ENCODE measurements at regions not wholly inside any gene's neighbourhood (a gene's known extent, or its start where the extent isn't known, plus 50 kb on each side); places are given as distances from the start of the nearest gene placed in this dataset.

GRCh38 chr10:29713450-29713849 lies 78.7 kb upstream of the SVIL start:
- WGBS (ENCODE audit: insufficient coverage, low coverage, missing lambda C conversion rate): 3% methylated on average over 2 of the region's 2 CpGs
- H3K9me1 ChIP-seq (ENCODE audit: control insufficient read depth, insufficient read depth, low read length): no peaks in the 10 kb centered on the region
- H3K79me2 ChIP-seq (ENCODE audit: control insufficient read depth, insufficient read depth, low read length): no peaks in the 10 kb centered on the region
- ChIA-PET POLR2A (no interaction called here), CTCF (ENCODE audit: low intra/inter-chr PET ratio) (no interaction called here)
- H3K9me3 ChIP-seq (replicated peaks; ENCODE audit: control insufficient read depth, insufficient read depth, low read depth, low read length): no peaks in the 10 kb centered on the region
- TF ChIP-seq ZBTB40 (IDR thresholded peaks at IDR 0.05) (peak; percentile 74), ZBTB40 (CRISPR knock-in tag; IDR thresholded peaks at IDR 0.05) (no peak), ZFPM2 (CRISPR knock-in tag; IDR thresholded peaks at IDR 0.05) (no peak)
- in situ Hi-C loops (cut with MboI): no loop called here
- BruUV-seq (replicated peaks): no TSS peak
- no peak overlapping the region for H3K9ac ChIP-seq (ENCODE audit: insufficient read depth in 1 of 2, low read depth in 2 of 2, low read length in 2 of 2)
- H3K4me3 ChIP-seq: no peak overlapping the region
- no peak overlapping the region for H2AFZ ChIP-seq (ENCODE audit: low read depth, low read length)
- DNase-seq (ENCODE audit: extremely low read depth in 1 of 4, low spot score in 3 of 4) (no peak), FAIRE-seq (no peak), ATAC-seq (no peak)
- no peak overlapping the region for H3K4me2 ChIP-seq (ENCODE audit: insufficient read depth, low read length)
- no peaks in the 10 kb centered on the region for H4K20me1 ChIP-seq (replicated peaks; ENCODE audit: control insufficient read depth, insufficient read depth, low read length)
- H3K36me3 ChIP-seq (ENCODE audit: control insufficient read depth, insufficient read depth, low read length): no peaks in the 10 kb centered on the region
- intact Hi-C loops (cut with micrococcal nuclease): no loop called here
- H3K4me1 ChIP-seq (replicated peaks in 1 of 2; ENCODE audit: control insufficient read depth in 2 of 2, insufficient read depth in 2 of 2, low read length in 2 of 2): no peaks in the 10 kb centered on the region
- no peaks in the 10 kb centered on the region; a peak in 2 of 5 replicates for H3K27me3 ChIP-seq (ENCODE audit: control insufficient read depth in 2 of 2, insufficient read depth in 2 of 2, low read length in 2 of 2)
- no peak overlapping the region for H3K27ac ChIP-seq (ENCODE audit: extremely low read depth, low read depth, low read length)

Measured in K562 (cell line).